K562 (cell line): ENCODE measurements at regions not wholly inside any gene's neighbourhood (a gene's known extent, or its start where the extent isn't known, plus 50 kb on each side); places are given as distances from the start of the nearest gene placed in this dataset.

Experiments used
- ATAC-seq: fragments of 200-7000 bp; cut with Tn5 transposase; 3 replicates; pipeline ENCODE4 v1.9.1; 2020; ENCODE audit warnings: moderate library complexity
- BruUV-seq: library from RNA; stranded (reverse); fragments of 400-500 nt; replicated peaks from 2 replicates; lab custom pipeline; 2021; lab: Mats Ljungman, UMichigan
- CTCF ChIA-PET: fragments of 300-600 bp; formaldehyde crosslinking; extraction: SDS; loops from one replicate; lab custom pipeline; 2021; ENCODE audit warnings: low intra/inter-chr PET ratio; lab: Yijun Ruan, JAX
- POLR2A ChIA-PET: fragments of 300-600, 350-650 bp; sonication (Branson Sonifier 250); formaldehyde crosslinking; extraction: SDS; loops from one replicate; lab custom pipeline; 2021; ENCODE audit warnings: antibody characterized with exemption, inconsistent platforms; lab: Yijun Ruan, JAX
- DNase-seq, 4 experiments: peaks; one replicate each; pipeline versions ENCODE4 v3.0.0 to v3.0.0-alpha.2; 2011 to 2018; ENCODE audit warnings: low spot score in 3 of 4, mixed read lengths in 3 of 4; ENCODE audit errors: extremely low read depth in 1 of 4
- FAIRE-seq: peaks from 2 replicates; lab custom pipeline; 2011; peaks lifted over from hg19 to GRCh38; lab: Jason Lieb, UNC
- H2AFZ ChIP-seq: 2 replicates; pipeline ENCODE4 v1.6.0; 2011; ENCODE audit warnings: low read depth, low read length, control low read depth, inconsistent platforms
- H3K27ac ChIP-seq: fragments of 200-600 bp; 3 replicates; pipeline ENCODE4 v1.8.0; 2011; ENCODE audit warnings: low read depth, mild to moderate bottlenecking, control low read depth, inconsistent platforms, low read length, moderate library complexity, mixed read lengths; ENCODE audit errors: extremely low read depth
- H3K27me3 ChIP-seq, 2 experiments: fragments of 300-600 bp in 1 of 2; 2 replicates in 1 of 2; 3 replicates in 1 of 2; pipeline versions ENCODE4 v1.6.0 to v1.8.0; 2011; ENCODE audit warnings: inconsistent platforms in 2 of 2, low read length in 2 of 2, mild to moderate bottlenecking in 1 of 2, mixed read lengths in 1 of 2, moderate library complexity in 1 of 2; ENCODE audit not compliant: control insufficient read depth in 2 of 2, insufficient read depth in 2 of 2
- H3K36me3 ChIP-seq: fragments of 300-600 bp; 3 replicates; pipeline ENCODE4 v1.8.0; 2011; ENCODE audit warnings: mild to moderate bottlenecking, low read length, inconsistent platforms; ENCODE audit not compliant: control insufficient read depth, insufficient read depth
- H3K4me1 ChIP-seq, 2 experiments: fragments of 200-600 bp in 1 of 2; replicated peaks in 1 of 2; 2 replicates in 1 of 2; 3 replicates in 1 of 2; pipeline versions ENCODE4 v1.5.1 to v1.8.0; 2011; ENCODE audit warnings: inconsistent platforms in 2 of 2, low read length in 2 of 2, mild to moderate bottlenecking in 1 of 2, mixed read lengths in 1 of 2, moderate library complexity in 1 of 2; ENCODE audit not compliant: control insufficient read depth in 2 of 2, insufficient read depth in 2 of 2
- H3K4me2 ChIP-seq: 2 replicates; pipeline ENCODE4 v1.6.1; 2011; ENCODE audit warnings: low read length, control low read depth, inconsistent platforms, mixed read lengths; ENCODE audit not compliant: insufficient read depth
- H3K4me3 ChIP-seq: fragments of 200-600 bp; sonication (generic), shearing (Covaris generic); 2 replicates; pipeline ENCODE4 v1.5.1; 2016; ENCODE audit warnings: control low read depth, inconsistent platforms
- H3K79me2 ChIP-seq: fragments of 200-600 bp; 3 replicates; pipeline ENCODE4 v1.8.0; 2011; ENCODE audit warnings: low read length, inconsistent platforms; ENCODE audit not compliant: control insufficient read depth, insufficient read depth
- H3K9ac ChIP-seq, 2 experiments: 2 replicates each; pipeline versions ENCODE4 v1.6.0 to v1.6.1; 2011; ENCODE audit warnings: low read depth in 2 of 2, low read length in 2 of 2, control low read depth in 1 of 2, inconsistent platforms in 1 of 2, mild to moderate bottlenecking in 1 of 2, mixed read lengths in 1 of 2; ENCODE audit not compliant: insufficient read depth in 1 of 2
- H3K9me1 ChIP-seq: one replicate; pipeline ENCODE4 v1.6.0; 2011; ENCODE audit warnings: inconsistent platforms, mild to moderate bottlenecking, low read length, moderate library complexity; ENCODE audit not compliant: control insufficient read depth, insufficient read depth
- H3K9me3 ChIP-seq: replicated peaks from 2 replicates; pipeline ENCODE4 v1.5.1; 2011; ENCODE audit warnings: low read depth, low read length, inconsistent platforms; ENCODE audit not compliant: control insufficient read depth, insufficient read depth
- H4K20me1 ChIP-seq: replicated peaks from 2 replicates; pipeline ENCODE4 v1.6.1; 2011; ENCODE audit warnings: low read length, inconsistent platforms, mixed read lengths; ENCODE audit not compliant: control insufficient read depth, insufficient read depth
- ARHGAP35 ChIP-seq: fragments of 450-650 bp; IDR thresholded peaks from 2 replicates; pipeline ENCODE4 v1.6.1; 2018; ENCODE audit not compliant: partially characterized antibody
- IRF2 ChIP-seq: sonication (generic); formaldehyde crosslinking; IDR thresholded peaks from 2 replicates; pipeline ENCODE4 v1.8.1; 2022; ENCODE audit warnings: mild to moderate bottlenecking, missing genetic modification reagents
- MAFG ChIP-seq: fragments of 450-650 bp; conservative IDR thresholded peaks from 2 replicates; pipeline ENCODE4 v1.6.1; 2016; ENCODE audit warnings: missing genetic modification characterization, missing compliant biosample characterization
- NEUROD1 ChIP-seq: fragments of 150-350 bp; IDR thresholded peaks from 2 replicates; pipeline ENCODE4 v1.6.1; 2014; ENCODE audit warnings: borderline replicate concordance, low read length, low read depth; ENCODE audit not compliant: partially characterized antibody
- POLR3G ChIP-seq: IDR thresholded peaks from 2 replicates; pipeline ENCODE4 v1.6.1; 2011; ENCODE audit not compliant: insufficient read length, insufficient replicate concordance; ENCODE audit errors: extremely low read depth
- SAFB ChIP-seq: fragments of 200-400 bp; formaldehyde crosslinking; IDR thresholded peaks from 2 replicates; pipeline ENCODE4 v1.6.1; 2017; ENCODE audit warnings: low read depth, low read length, borderline replicate concordance
- SNIP1 ChIP-seq: fragments of 450-650 bp; IDR thresholded peaks from 2 replicates; pipeline ENCODE4 v1.7.1; 2017; ENCODE audit warnings: low read depth, mild to moderate bottlenecking
- STAT5B ChIP-seq: fragments of 250-450 bp; sonication (Bioruptor Pico); IDR thresholded peaks from 2 replicates; pipeline ENCODE4 v1.8.0; 2021; ENCODE audit warnings: mild to moderate bottlenecking, inconsistent platforms
- TEAD1 ChIP-seq, 2 experiments: fragments of 450-650 bp in 1 of 2; sonication (generic) in 1 of 2; formaldehyde crosslinking; IDR thresholded peaks; 2 replicates each; pipeline versions ENCODE4 v1.4.0 to v1.8.0; 2020 to 2022; ENCODE audit warnings: mild to moderate bottlenecking in 2 of 2, missing genetic modification reagents in 1 of 2
- YY1 ChIP-seq, 3 experiments: IDR thresholded peaks; 2 replicates each; pipeline ENCODE4 v1.6.1; 2011; ENCODE audit warnings: low read length in 2 of 3, mild to moderate bottlenecking in 2 of 3, moderate library complexity in 2 of 3, borderline replicate concordance in 1 of 3, control low read depth in 1 of 3, low read depth in 1 of 3; ENCODE audit not compliant: insufficient read depth in 3 of 3, insufficient replicate concordance in 2 of 3, control insufficient read depth in 1 of 3, insufficient read length in 1 of 3; ENCODE audit errors: extremely low read depth in 1 of 3
- ZNF232 ChIP-seq: sonication (generic); formaldehyde crosslinking; IDR thresholded peaks from 2 replicates; pipeline ENCODE4 v1.8.0; 2022; ENCODE audit warnings: mild to moderate bottlenecking, missing genetic modification reagents
- ZNF253 ChIP-seq: fragments of 250-450 bp; sonication (Bioruptor Pico); conservative IDR thresholded peaks from 2 replicates; pipeline ENCODE4 v1.6.1; 2021; ENCODE audit warnings: mild to moderate bottlenecking
- ZNF316 ChIP-seq: fragments of 450-650 bp; IDR thresholded peaks from 2 replicates; pipeline ENCODE4 v1.6.1; 2016
- whole genome bisulfite sequencing: fragments of 100-300 bp; shearing (Covaris generic); methylation state at CpG from one replicate; pipeline ENCODE4 v1.1.6; 2016; ENCODE audit warnings: low coverage, mixed read lengths; ENCODE audit not compliant: insufficient coverage; ENCODE audit errors: missing lambda C conversion rate; 5-methylcytosine and 5-hydroxymethylcytosine counted together
- in situ Hi-C: fragments of 300-500 bp; cut with MboI; formaldehyde crosslinking; loops from 4 replicates; pipeline ENCODE4 v1.15.0; 2018; ENCODE audit warnings: inconsistent platforms, mixed read lengths
- intact Hi-C: fragments of 100-400 bp; cut with micrococcal nuclease; formaldehyde crosslinking; loops from 2 replicates; pipeline ENCODE4 v1.14.2; 2022
- TF ChIP-seq, protein P1 (sequence below): fragments of 250-450 bp; sonication (Bioruptor Pico); IDR thresholded peaks from 2 replicates; pipeline ENCODE4 v1.5.0; 2020; ENCODE audit warnings: mild to moderate bottlenecking
- TF ChIP-seq, protein P2 (sequence below): sonication (generic); formaldehyde crosslinking; IDR thresholded peaks from 2 replicates; pipeline ENCODE4 v1.8.1; 2023; ENCODE audit warnings: mild to moderate bottlenecking, missing genetic modification reagents

DNA sequence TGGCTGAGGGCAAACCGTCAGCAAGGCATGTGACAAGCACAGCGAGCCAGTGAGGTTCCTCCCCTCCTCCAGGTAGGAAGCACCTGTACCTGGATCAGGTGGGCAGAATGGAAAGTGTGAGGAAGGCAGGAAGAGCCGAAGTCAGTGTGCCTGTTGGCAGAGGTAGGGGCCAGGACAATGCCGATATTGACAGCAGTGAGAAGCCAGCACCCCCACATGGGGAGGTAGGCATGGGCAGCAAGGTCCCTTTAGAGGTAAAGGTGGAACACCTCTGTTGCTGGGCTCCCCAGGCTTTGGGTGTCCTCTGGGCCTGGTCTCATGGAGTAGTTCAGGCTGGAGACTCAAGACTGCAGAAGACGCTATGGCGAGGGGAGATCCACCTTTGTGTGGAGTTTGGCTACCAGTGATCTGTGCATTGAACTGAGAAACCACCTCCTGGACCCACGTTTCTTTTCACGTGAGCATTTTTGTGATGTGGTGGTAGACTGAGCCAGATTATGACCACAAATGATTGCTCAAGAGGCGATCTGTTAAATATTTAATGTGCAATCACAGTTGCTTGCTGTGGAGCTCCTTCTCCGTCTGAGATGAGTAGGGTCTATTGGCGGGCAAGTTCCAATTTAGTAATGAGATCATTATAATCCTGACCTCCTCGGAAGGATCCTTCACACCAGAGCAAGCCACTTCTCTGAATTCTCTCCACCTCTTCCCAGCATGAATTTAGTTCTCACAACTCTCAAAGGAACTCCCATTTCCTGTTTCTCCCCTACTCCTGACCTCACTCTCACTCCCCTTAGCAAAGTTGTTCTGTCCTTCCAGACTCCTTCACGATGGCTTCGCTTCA, 174.8 kb downstream of the CDH26 start (continued):
- TF ChIP-seq YY1 (IDR thresholded peaks at IDR 0.05; ENCODE audit: borderline replicate concordance in 1 of 3, control insufficient read depth in 1 of 3, extremely low read depth in 1 of 3, insufficient read depth in 3 of 3, insufficient read length in 1 of 3, insufficient replicate concordance in 2 of 3, low read depth in 1 of 3, low read length in 2 of 3), result no peak
- TF ChIP-seq, protein P1, sequence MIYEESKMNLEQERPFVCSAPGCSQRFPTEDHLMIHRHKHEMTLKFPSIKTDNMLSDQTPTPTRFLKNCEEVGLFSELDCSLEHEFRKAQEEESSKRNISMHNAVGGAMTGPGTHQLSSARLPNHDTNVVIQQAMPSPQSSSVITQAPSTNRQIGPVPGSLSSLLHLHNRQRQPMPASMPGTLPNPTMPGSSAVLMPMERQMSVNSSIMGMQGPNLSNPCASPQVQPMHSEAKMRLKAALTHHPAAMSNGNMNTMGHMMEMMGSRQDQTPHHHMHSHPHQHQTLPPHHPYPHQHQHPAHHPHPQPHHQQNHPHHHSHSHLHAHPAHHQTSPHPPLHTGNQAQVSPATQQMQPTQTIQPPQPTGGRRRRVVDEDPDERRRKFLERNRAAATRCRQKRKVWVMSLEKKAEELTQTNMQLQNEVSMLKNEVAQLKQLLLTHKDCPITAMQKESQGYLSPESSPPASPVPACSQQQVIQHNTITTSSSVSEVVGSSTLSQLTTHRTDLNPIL (CRISPR knock-in tag), result no peak
- no peak for TF ChIP-seq STAT5B (CRISPR knock-in tag)
- TF ChIP-seq ARHGAP35, result no peak
- TF ChIP-seq TEAD1 (CRISPR knock-in tag; IDR thresholded peaks at IDR 0.05), result no peak
- TF ChIP-seq IRF2, result no peak
- TF ChIP-seq, all 486 proteins: peak for 0

DNA sequence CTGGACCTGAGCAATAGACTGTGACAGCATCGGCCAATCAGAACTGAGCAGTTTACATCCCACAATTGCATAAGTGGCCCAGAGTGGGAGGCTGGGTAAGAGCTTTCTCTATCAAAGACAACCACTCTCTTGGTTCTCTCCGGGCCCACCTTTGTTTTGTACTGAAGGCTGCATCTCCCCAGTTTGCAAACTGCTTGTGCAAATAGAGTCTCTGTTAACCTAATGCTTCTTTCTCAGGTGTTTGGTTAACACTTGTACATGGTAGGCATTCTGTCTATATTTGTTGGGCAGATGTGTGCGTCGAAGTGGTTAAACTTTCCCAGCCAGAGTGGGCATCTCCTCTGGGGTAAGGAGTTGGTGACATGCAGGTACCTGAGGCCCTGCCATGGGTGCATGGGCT, 177.1 kb downstream of the CDH26 start:
- Histone ChIP-seq H2AFZ (no peak overlapping the region), H3K27me3 (peaks cover 0 to 4% of the 10 kb centered on the region in 2 experiments; a peak in 2 of 5 replicates), H3K36me3 (no peaks in the 10 kb centered on the region), H3K4me2 (no peak overlapping the region), H3K9ac (no peak overlapping the region), H3K9me3 (no peaks in the 10 kb centered on the region), H3K79me2 (no peaks in the 10 kb centered on the region), H4K20me1 (no peaks in the 10 kb centered on the region), H3K9me1 (no peaks in the 10 kb centered on the region), H3K27ac (no peak overlapping the region), H3K4me1 (no peaks in the 10 kb centered on the region; a peak in 1 of 5 replicates), H3K4me3 (no peak overlapping the region)
- no peak for ATAC-seq
- intact Hi-C loops, result no loop called here
- 6% methylated on average over 4 of the region's 4 CpGs for WGBS
- no TSS peak for BruUV-seq
- no peak for FAIRE-seq
- DNase-seq, result no peak
- in situ Hi-C loops, result no loop called here
- TF ChIP-seq MAFG (tag) (no peak), ZNF232 (CRISPR knock-in tag) (no peak), POLR3G (no peak), ZNF253 (CRISPR knock-in tag) (no peak), ZNF316 (no peak), SAFB (no peak), NEUROD1 (no peak), SNIP1 (no peak)
- TF ChIP-seq, protein P2, sequence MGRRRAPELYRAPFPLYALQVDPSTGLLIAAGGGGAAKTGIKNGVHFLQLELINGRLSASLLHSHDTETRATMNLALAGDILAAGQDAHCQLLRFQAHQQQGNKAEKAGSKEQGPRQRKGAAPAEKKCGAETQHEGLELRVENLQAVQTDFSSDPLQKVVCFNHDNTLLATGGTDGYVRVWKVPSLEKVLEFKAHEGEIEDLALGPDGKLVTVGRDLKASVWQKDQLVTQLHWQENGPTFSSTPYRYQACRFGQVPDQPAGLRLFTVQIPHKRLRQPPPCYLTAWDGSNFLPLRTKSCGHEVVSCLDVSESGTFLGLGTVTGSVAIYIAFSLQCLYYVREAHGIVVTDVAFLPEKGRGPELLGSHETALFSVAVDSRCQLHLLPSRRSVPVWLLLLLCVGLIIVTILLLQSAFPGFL (CRISPR knock-in tag), result no peak
- CTCF ChIA-PET, result no interaction called here
- POLR2A ChIA-PET, result no interaction called here
